CD4-positive, alpha-beta memory T cell (primary cell): ENCODE measurements at regions not wholly inside any gene's neighbourhood (a gene's known extent, or its start where the extent isn't known, plus 50 kb on each side); places are given as distances from the start of the nearest gene placed in this dataset.

Experiments
- CTCF ChIA-PET: fragments of 350-600 bp; sonication (Branson Sonifier 250); formaldehyde crosslinking; loops from one replicate; lab custom pipeline; 2021; ENCODE audit warnings: inconsistent platforms; ENCODE audit not compliant: partially characterized antibody; lab: Charles Lee
- POLR2A ChIA-PET: fragments of 350-600 bp; sonication (Branson Sonifier 250); formaldehyde crosslinking; loops from one replicate; lab custom pipeline; 2021; ENCODE audit not compliant: partially characterized antibody; lab: Charles Lee
- DNase-seq, 5 donors: peaks; one replicate each; pipeline versions ENCODE4 v3.0.0 to v3.0.0-alpha.2; 2020 to 2022; ENCODE audit warnings: mixed read lengths in 1 of 5
- H3K27ac ChIP-seq: one replicate; pipeline ENCODE4 v1.7.0; 2013; ENCODE audit warnings: low read depth, low read length
- H3K27me3 ChIP-seq: 2 replicates; pipeline ENCODE4 v1.7.0; 2013; ENCODE audit warnings: mild to moderate bottlenecking, low read length, moderate library complexity; ENCODE audit not compliant: insufficient read depth
- H3K36me3 ChIP-seq: 2 replicates; pipeline ENCODE4 v1.7.0; 2013; ENCODE audit warnings: mild to moderate bottlenecking, low read length, moderate library complexity; ENCODE audit not compliant: insufficient read depth
- H3K4me1 ChIP-seq: 2 replicates; pipeline ENCODE4 v1.7.0; 2013; ENCODE audit warnings: mild to moderate bottlenecking, low read length, moderate library complexity; ENCODE audit not compliant: insufficient read depth
- H3K4me3 ChIP-seq, 2 donors: one replicate each; pipeline ENCODE4 v1.7.0; 2013; ENCODE audit warnings: low read length in 2 of 2, mild to moderate bottlenecking in 1 of 2
- H3K9me3 ChIP-seq, 2 donors: one replicate each; pipeline ENCODE4 v1.7.0; 2013; ENCODE audit warnings: low read length in 2 of 2, control low read depth in 1 of 2; ENCODE audit not compliant: control insufficient read depth in 1 of 2
- H3K27ac Mint-ChIP-seq, 7 donors: one replicate each; pipeline ENCODE4 v1.8.0; 2020 to 2021; ENCODE audit warnings: mixed read lengths in 7 of 7, mild to moderate bottlenecking in 6 of 7, inconsistent platforms in 3 of 7, moderate library complexity in 3 of 7
- H3K27me3 Mint-ChIP-seq, 2 donors: one replicate each; pipeline ENCODE4 v1.8.0; 2020 to 2021; ENCODE audit warnings: mixed read lengths in 2 of 2
- H3K36me3 Mint-ChIP-seq, 2 donors: one replicate each; pipeline ENCODE4 v1.8.0; 2020 to 2021; ENCODE audit warnings: mixed read lengths in 2 of 2, inconsistent platforms in 1 of 2, mild to moderate bottlenecking in 1 of 2
- H3K4me1 Mint-ChIP-seq, 4 donors: one replicate each; pipeline ENCODE4 v1.8.0; 2020 to 2021; ENCODE audit warnings: mixed read lengths in 4 of 4, mild to moderate bottlenecking in 1 of 4
- H3K4me3 Mint-ChIP-seq, 8 donors: one replicate each; pipeline ENCODE4 v1.8.0; 2020 to 2021; ENCODE audit warnings: mixed read lengths in 8 of 8, mild to moderate bottlenecking in 7 of 8, moderate library complexity in 6 of 8, inconsistent platforms in 3 of 8
- H3K9me3 Mint-ChIP-seq, 8 donors: one replicate each; pipeline ENCODE4 v1.8.0; 2020 to 2021; ENCODE audit warnings: mixed read lengths in 8 of 8, mild to moderate bottlenecking in 5 of 8, inconsistent platforms in 3 of 8, moderate library complexity in 1 of 8
- intact Hi-C: fragments of 100-400 bp; cut with micrococcal nuclease; formaldehyde crosslinking; loops from one replicate; pipeline ENCODE4 v1.15.1; 2023

DNA sequence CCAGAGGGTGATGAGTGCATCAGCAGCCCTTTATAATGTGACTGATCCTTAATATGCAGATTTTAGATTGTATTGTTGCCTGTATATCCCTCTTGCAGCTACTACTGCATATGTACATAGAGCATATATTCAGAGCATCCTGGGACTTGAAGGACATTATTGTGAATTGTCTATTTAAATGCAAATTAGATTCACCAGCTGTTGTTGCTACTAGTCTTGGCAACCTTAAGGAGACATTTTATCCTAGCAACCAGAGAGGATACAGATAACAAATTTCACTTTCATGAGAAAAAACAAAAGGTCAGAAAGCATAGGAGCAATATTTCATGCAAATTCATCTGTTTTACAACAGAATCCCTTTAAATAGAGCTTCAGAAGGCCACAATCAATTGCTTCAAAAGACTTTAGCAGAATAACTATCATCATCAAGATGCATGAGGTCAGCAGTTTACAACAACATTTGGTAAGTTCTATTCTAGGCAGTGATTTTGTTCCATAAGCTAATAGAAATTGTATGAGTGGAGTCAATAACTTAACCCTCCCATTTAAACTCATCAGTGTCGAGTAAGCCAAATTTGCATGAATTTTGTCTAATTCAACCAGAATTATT lies 148.6 kb downstream of the GC start:
- DNase-seq = no peak
- Histone ChIP-seq H3K9me3 (no peaks in the 10 kb centered on the region), H3K4me1 (no peaks in the 10 kb centered on the region), H3K27ac (no peak overlapping the region), H3K36me3 (no peaks in the 10 kb centered on the region), H3K4me3 (no peak overlapping the region), H3K27me3 (no peaks in the 10 kb centered on the region)
- ChIA-PET POLR2A (no interaction called here), CTCF (no interaction called here)
- no peak overlapping the region for H3K27ac Mint-ChIP-seq
- no peak overlapping the region for H3K4me3 Mint-ChIP-seq
- H3K9me3 Mint-ChIP-seq = peaks cover 0 to 11% (median 2%) of the 10 kb centered on the region in 8 donors
- intact Hi-C loops = no loop called here
- H3K36me3 Mint-ChIP-seq = no peaks in the 10 kb centered on the region
- no peaks in the 10 kb centered on the region for H3K4me1 Mint-ChIP-seq
- H3K27me3 Mint-ChIP-seq = peaks cover 2 to 3% of the 10 kb centered on the region in 2 donors

DNA sequence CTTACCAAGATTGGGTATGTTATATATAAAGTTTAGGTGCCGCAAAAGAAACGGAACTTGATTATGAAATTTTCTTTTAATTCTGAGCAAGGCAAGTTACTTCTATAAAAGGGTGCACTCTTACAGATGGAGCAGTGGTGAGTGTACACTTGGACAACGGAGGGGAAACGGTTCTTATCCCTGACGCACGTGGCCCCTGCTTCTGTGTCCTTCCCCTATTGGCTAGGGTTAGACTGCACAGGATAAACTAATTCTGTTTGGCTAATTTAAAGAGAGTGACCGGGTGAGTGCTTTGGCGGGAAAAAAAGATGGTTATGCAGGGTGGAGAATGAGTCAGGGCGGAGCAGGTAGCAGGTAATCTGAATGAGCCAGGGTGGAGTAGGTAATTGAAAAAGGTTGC lies 149.5 kb downstream of the GC start:
- no peaks in the 10 kb centered on the region for H3K36me3 ChIP-seq
- Mint-ChIP-seq H3K36me3 (no peaks in the 10 kb centered on the region), H3K4me3 (no peak overlapping the region), H3K4me1 (no peaks in the 10 kb centered on the region), H3K27ac (no peak overlapping the region), H3K9me3 (peaks cover 0 to 11% (median 2%) of the 10 kb centered on the region in 8 donors), H3K27me3 (peaks cover 2 to 3% of the 10 kb centered on the region in 2 donors)
- no peak overlapping the region for H3K27ac ChIP-seq
- H3K4me3 ChIP-seq = no peak overlapping the region
- no peaks in the 10 kb centered on the region for H3K4me1 ChIP-seq
- H3K9me3 ChIP-seq = no peaks in the 10 kb centered on the region
- H3K27me3 ChIP-seq = no peaks in the 10 kb centered on the region
- no peak for DNase-seq
- CTCF ChIA-PET = no interaction called here
- intact Hi-C loops = no loop called here
- POLR2A ChIA-PET = no interaction called here

DNA sequence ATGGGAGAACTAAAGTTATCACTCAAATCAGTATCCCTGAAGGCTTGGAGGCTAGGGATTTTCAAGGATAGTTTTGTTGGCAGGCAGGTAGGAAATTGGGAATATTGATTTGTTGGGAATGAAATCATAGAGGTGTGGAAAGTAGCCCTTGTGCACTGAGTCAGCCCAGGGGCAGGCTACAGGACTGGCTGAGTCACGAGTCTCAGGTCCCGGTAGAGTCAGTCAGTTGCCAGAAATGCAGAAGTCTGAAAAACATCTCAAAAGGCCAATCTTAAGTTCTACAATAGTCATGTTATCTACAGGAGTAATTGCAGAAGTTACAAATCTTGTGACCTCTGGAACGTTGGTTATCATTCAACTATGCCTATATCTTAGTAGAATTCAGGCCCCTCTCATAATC lies 153.1 kb downstream of the GC start:
- Histone ChIP-seq H3K27me3 (no peaks in the 10 kb centered on the region), H3K36me3 (no peaks in the 10 kb centered on the region), H3K4me3 (no peak overlapping the region), H3K4me1 (no peaks in the 10 kb centered on the region), H3K9me3 (no peaks in the 10 kb centered on the region), H3K27ac (no peak overlapping the region)
- POLR2A ChIA-PET = no interaction called here
- Mint-ChIP-seq H3K27me3 (peaks cover 0 to 2% of the 10 kb centered on the region in 2 donors), H3K27ac (no peak overlapping the region), H3K9me3 (peaks cover 0 to 26% (median 11%) of the 10 kb centered on the region in 8 donors), H3K4me3 (no peak overlapping the region), H3K4me1 (no peaks in the 10 kb centered on the region), H3K36me3 (no peaks in the 10 kb centered on the region)
- intact Hi-C loops = no loop called here
- no peak for DNase-seq
- CTCF ChIA-PET = no interaction called here

- no peaks in the 10 kb centered on the region for H3K36me3 ChIP-seq
- peaks cover 2 to 36% (median 22%) of the 10 kb centered on the region in 8 donors for H3K9me3 Mint-ChIP-seq
- H3K36me3 Mint-ChIP-seq = no peaks in the 10 kb centered on the region
- no peaks in the 10 kb centered on the region for H3K27me3 ChIP-seq
- intact Hi-C loops = no loop called here
- H3K4me3 ChIP-seq = no peak overlapping the region
- H3K27me3 Mint-ChIP-seq = peaks cover 2 to 4% of the 10 kb centered on the region in 2 donors
- no peaks in the 10 kb centered on the region for H3K9me3 ChIP-seq
- DNase-seq = no peak
- no peak overlapping the region for H3K4me3 Mint-ChIP-seq
- POLR2A ChIA-PET = no interaction called here
- H3K27ac ChIP-seq = no peak overlapping the region
- H3K27ac Mint-ChIP-seq = no peak overlapping the region
- H3K4me1 ChIP-seq = no peaks in the 10 kb centered on the region
- CTCF ChIA-PET = no interaction called here
- H3K4me1 Mint-ChIP-seq = no peaks in the 10 kb centered on the region
Measured at GRCh38 chr4:71625005-71625404, 158.9 kb downstream of the GC start.
